UCSD-AML1 (cell line): ENCODE measurements at regions not wholly inside any gene's neighbourhood (a gene's known extent, or its start where the extent isn't known, plus 50 kb on each side); places are given as distances from the start of the nearest gene placed in this dataset.
"Not testable (repeated sequence)": the region's sequence is repeated elsewhere in the genome, so short reads cannot be mapped to it uniquely, and the experiment has no call there.

Source experiments
- DNase-seq: peaks from one replicate; lab custom pipeline; 2025; ENCODE audit not compliant: unreplicated experiment; lab: John Stamatoyannopoulos, UW

DNA sequence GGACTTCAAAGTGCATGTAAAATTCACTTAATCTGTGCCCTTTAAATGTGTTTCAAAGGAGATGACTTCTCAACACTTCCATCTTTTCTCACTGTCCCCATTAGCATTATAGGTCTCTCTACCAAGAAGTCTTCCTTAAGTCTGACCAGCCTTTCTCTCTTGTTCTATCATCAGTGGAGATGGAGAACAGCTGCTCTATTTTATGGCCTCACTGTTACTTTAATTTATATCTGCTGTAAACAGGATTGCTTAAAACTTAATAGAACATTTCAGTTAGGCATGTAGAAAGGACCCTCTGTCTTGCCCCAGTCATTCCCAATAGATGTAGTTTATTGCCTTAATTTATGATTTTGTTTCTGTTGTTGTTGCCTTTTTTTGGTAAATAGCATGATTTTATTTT is 86.0 kb upstream of the CDC42EP3 start:
- not testable (repeated sequence) for DNase-seq

- DNase-seq = not testable (repeated sequence)
Measured at GRCh38 chr2:37758141-37758601, 86.7 kb upstream of the CDC42EP3 start.

GRCh38 chr2:37759989-37760388 is 88.5 kb upstream of the CDC42EP3 start:
- DNase-seq = not testable (repeated sequence)

DNA sequence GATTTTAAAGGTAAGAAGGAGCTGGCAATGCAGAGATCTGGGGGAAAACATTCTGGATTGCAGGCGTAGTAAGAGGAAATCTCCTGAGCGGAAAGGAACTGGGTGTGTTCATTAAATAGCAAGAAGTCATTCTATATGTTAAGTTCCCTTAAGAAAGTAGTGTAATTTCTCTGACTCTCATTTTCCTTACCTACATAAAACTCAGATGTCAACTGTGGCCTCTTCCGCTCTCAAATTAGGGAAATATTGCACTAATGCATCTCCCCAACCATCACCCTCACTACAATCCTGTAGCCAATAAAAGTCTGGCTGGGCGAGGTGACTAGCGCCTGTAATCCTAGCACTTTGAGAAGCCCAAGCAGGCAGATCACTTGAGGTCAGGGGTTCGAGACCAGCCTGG is 89.0 kb upstream of the CDC42EP3 start:
- no peak for DNase-seq

GRCh38 chr2:37762281-37762680 is 90.8 kb upstream of the CDC42EP3 start:
- not testable (repeated sequence) for DNase-seq

- no peak for DNase-seq
Measured at GRCh38 chr2:37764739-37765138, 93.3 kb upstream of the CDC42EP3 start.

DNA sequence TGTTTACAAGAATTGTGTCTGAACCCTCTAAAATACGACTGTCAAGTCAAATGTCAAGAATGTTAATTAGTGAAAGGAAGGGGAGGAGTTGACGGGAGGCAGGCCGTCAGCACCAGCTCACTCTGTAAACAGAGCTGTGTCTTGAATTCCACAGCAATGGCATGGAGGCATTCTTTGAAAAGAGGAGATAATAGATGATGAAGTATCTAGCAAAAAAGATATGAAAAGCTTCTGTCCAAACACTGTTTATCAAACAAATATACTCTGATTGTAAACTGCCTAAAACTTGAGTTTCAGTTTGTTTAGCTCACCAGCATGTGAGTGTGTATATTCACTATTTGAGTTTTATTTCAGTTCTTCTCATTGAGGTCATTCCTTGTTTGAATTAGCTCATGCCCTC is 94.7 kb upstream of the CDC42EP3 start:
- DNase-seq = no peak

GRCh38 chr2:37767046-37767445 is 95.6 kb upstream of the CDC42EP3 start:
- DNase-seq = no peak

- DNase-seq = no peak
Measured at GRCh38 chr2:37767959-37768925, 96.8 kb upstream of the CDC42EP3 start.

GRCh38 chr2:37769551-37769950 is 98.1 kb upstream of the CDC42EP3 start:
- DNase-seq = no peak

GRCh38 chr2:37770797-37771196 is 99.4 kb upstream of the CDC42EP3 start:
- DNase-seq = no peak

- DNase-seq = no peak
Measured at GRCh38 chr2:37771600-37772088, 100.2 kb upstream of the CDC42EP3 start.

DNA sequence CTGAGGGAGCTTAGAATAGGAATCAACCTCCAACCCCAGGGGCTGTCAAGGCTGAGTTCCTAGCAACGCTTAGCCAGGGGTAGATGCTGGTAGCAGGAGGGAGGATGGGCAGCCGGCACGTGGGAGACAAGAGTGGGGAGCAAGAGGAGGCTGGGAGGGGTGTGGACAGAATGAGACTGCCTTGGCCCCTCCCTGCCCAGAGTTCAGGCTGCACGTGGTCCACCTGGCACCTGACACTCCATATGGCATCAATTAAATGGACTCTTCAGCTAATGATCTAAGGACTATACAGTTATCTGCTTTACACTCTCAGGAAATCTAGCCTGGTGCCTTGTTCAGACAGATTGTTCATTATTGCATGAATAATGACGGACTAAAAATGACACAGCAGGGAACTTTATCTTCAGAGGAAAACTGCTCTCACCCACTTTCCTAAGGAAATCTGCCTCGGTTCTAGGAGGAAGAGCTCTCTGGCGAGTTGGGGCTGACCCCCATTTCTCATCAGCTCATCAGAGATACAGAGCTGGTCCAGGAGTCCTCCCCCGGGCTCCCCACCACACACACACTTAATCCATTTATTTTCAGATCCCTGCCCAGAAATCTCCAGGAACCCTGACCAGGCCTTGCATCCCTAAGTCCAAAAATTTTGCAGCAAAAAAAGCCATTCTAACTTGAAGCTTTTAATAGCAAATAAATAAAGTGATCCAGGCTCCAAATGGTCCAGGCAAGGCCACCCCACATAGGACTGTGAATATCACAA is 102.1 kb upstream of the CDC42EP3 start:
- DNase-seq = no peak

DNA sequence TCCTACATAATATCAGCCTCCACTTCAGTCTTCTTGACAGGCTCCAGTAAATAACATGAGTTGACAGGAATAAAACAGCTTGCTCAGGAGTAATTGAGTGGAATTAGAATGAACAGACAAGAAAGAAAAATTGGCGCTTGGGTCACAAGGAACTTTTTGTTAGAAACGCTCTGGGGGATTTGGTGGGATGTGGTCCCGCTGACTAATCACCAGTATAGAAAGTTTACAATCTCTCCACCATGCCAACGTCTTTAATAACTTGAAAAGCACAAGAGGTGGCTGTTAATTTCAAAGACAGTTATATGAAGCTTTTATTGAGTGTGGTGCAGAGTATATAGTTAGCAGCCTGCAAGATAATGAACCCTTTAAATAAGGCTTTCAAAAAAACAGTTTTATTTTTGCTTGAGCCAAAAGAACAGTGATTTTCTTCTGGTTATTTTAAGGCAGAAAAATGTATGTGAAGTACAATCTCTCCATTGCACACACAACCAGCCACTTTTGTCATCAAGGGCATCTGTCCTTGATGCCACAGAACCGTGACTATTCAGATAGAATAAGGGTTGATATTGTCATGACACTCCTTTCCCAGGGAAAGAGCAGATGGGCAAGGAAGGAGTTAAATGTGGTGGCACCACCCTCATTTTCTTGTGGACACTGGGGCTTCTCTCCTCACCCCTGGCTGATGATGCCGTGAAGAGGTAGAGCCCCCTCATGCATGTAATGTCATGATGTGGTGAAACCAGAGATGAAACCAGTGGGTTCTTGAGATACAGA is 102.9 kb upstream of the CDC42EP3 start:
- not testable (repeated sequence) for DNase-seq

- DNase-seq = no peak
Measured at GRCh38 chr2:37774976-37775907, 103.8 kb upstream of the CDC42EP3 start.

DNA sequence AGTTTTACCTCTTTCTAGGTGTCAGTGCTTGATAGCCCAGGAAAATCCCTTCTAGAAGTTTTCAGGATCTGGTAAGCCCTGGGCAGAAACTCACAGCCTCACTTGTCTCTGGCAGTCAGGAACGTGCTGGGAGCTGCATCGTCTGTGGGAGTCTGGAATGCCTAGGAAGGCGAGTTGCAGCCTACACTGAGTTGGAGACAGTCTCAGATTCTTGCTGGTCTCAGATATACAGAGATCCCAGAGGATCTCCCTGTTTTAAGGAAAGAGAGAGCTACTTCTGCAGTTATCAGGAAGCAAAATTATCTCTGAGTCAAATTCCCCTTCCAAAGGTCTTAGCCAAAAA is 104.4 kb upstream of the CDC42EP3 start:
- DNase-seq = no peak

DNA sequence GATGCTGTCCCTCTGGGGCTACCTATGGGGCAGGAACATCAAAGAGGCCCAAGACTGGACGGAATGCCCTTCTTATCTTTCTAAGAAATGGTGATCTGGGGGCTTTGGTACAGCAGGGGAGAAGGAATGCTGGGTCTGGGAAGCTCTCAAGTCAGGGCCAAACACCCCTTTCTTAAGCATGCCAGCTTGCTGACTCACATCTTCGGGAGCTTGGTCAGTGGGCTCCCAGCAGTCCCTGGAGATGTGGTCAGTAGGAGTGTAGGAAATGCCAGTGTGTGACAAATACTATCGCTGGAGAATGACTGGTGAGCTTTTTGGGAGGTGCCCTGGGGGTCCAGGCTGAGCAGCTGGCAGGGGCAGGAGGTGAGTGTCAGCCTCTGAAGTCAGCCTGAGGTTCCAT is 105.0 kb upstream of the CDC42EP3 start:
- no peak for DNase-seq

DNA sequence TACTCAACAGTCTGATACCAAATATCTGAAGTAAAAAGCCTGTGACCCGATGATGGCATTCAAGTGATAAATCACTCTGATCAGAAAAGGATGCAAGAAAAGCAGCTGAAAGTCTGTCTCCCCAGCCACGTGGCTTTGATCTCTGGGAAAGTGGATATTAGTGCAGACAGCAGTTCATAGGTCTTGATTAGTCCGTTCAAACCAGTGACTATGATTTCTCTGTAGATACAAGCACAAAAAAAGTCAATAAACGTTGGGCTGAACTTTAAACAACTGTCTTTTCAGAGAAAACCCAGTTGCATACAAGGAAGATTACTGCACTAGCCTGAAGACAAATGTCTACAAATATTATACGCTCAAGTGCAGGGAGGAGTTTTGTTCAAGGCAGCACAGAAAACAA is 107.7 kb upstream of the CDC42EP3 start:
- no peak for DNase-seq

DNA sequence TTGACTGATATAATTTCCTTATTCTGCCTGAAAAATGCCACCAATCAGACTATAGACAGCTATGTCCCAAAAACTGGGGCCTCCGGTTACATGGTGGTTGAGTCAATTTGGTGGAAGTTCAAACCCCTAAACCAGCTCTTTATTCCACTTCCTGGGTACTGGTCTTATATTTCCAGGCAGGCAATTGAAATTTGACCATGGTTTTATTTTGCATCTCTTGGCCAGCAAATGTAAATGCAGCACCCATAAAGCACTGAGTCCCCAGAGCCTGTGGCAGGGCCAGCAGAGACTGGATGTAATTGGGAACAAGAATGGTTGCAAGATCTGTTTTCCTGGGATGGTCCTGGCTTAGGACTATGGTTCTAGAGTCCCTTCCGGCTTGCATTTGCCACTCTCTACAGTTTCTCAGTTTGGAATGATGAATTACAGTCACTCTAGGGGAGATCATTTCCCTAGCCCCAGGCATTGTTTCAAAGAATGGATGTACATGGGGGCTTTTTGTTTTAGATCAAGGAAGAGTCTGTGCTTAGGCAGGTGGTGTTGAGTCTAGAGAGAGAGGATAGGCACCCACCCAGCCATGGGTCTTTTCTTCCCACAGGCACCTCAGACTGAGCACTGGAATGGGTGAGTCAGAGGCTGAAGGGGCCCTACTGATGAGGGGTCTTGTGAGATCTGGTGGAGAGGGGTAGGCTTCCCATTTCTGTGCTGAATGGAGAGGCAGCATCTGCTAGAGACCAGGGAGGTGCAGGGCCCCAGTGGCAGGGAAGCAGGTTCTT is 108.4 kb upstream of the CDC42EP3 start:
- no peak for DNase-seq
